Progenitor cell of endocrine pancreas (in vitro differentiated cells): ENCODE measurements at regions not wholly inside any gene's neighbourhood (a gene's known extent, or its start where the extent isn't known, plus 50 kb on each side); places are given as distances from the start of the nearest gene placed in this dataset.

Source experiments
- DNase-seq: peaks from one replicate; pipeline ENCODE4 v3.0.0; 2021; ENCODE audit warnings: low spot score; ENCODE audit not compliant: unreplicated experiment
- H3K27ac Mint-ChIP-seq: 2 replicates; pipeline ENCODE4 v1.8.0; 2021; ENCODE audit warnings: mild to moderate bottlenecking, moderate library complexity, mixed read lengths
- H3K27me3 Mint-ChIP-seq: 2 replicates; pipeline ENCODE4 v1.8.0; 2021; ENCODE audit warnings: mixed read lengths
- H3K36me3 Mint-ChIP-seq: 2 replicates; pipeline ENCODE4 v1.8.0; 2022; ENCODE audit warnings: mixed read lengths; ENCODE audit not compliant: insufficient read depth
- H3K4me1 Mint-ChIP-seq: 2 replicates; pipeline ENCODE4 v1.8.0; 2021; ENCODE audit warnings: low read depth, mixed read lengths
- H3K4me3 Mint-ChIP-seq: 2 replicates; pipeline ENCODE4 v1.8.0; 2021; ENCODE audit warnings: low read depth, mild to moderate bottlenecking, moderate library complexity, mixed read lengths
- H3K9me3 Mint-ChIP-seq: 2 replicates; pipeline ENCODE4 v1.8.0; 2021; ENCODE audit warnings: low read depth, mixed read lengths
- TF ChIP-seq, protein P1 (sequence below): fragments of 200-600 bp; sonication (generic); IDR thresholded peaks from one replicate; pipeline ENCODE4 v1.5.0; 2021; ENCODE audit warnings: antibody characterized with exemption, mild to moderate bottlenecking; ENCODE audit not compliant: unreplicated experiment

DNA sequence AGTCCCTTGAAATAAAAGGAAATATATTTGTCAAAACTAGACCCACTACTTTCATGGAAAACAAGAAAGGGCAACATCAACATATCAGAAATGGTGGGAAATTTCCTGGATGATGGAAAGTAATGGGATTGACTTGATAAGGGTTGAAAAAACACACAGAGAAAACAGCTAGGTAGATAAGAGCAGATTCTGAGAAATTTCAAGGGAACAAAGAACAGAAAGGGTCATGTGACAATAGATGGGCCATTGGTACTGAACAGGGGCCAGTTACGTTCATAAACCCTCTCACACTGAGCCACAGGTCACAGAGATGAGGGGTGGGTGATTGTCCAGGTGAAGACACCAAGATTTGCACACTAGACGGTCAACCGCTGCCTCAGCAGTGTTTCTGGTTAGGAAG is 98.7 kb downstream of the QPCT start:
- no peak for DNase-seq
- peaks cover 4% of the 10 kb centered on the region for H3K4me1 Mint-ChIP-seq
- no peaks in the 10 kb centered on the region for H3K27me3 Mint-ChIP-seq
- peaks cover 3% of the 10 kb centered on the region for H3K9me3 Mint-ChIP-seq
- H3K36me3 Mint-ChIP-seq: no peaks in the 10 kb centered on the region
- no peak overlapping the region for H3K4me3 Mint-ChIP-seq
- H3K27ac Mint-ChIP-seq: no peak overlapping the region
- TF ChIP-seq, protein P1, sequence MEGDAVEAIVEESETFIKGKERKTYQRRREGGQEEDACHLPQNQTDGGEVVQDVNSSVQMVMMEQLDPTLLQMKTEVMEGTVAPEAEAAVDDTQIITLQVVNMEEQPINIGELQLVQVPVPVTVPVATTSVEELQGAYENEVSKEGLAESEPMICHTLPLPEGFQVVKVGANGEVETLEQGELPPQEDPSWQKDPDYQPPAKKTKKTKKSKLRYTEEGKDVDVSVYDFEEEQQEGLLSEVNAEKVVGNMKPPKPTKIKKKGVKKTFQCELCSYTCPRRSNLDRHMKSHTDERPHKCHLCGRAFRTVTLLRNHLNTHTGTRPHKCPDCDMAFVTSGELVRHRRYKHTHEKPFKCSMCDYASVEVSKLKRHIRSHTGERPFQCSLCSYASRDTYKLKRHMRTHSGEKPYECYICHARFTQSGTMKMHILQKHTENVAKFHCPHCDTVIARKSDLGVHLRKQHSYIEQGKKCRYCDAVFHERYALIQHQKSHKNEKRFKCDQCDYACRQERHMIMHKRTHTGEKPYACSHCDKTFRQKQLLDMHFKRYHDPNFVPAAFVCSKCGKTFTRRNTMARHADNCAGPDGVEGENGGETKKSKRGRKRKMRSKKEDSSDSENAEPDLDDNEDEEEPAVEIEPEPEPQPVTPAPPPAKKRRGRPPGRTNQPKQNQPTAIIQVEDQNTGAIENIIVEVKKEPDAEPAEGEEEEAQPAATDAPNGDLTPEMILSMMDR: no peak

DNA sequence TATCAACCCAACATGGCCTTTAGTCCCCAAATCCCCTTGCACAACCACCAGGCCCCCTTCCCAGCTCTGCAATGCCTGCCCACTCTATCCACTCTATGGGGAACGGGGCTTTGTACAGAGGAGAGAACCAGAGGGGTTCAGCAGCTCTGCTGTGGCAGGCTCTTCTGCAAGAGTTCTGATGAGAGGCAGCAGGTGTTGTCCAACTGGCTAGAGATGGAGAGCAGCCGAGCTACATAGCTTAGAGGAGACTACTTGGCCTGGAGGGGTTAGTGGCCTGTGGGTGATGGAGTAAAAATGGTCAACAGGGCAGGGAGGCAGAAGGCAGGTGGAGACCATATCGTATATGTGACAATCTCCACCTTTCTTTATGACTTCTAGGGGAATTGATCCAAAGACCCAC is 103.0 kb downstream of the QPCT start:
- TF ChIP-seq, protein P1: no peak
- DNase-seq: no peak
- Mint-ChIP-seq H3K27ac (no peak overlapping the region), H3K36me3 (no peaks in the 10 kb centered on the region), H3K9me3 (peaks cover 3% of the 10 kb centered on the region), H3K4me1 (peaks cover 4% of the 10 kb centered on the region), H3K4me3 (no peak overlapping the region), H3K27me3 (no peaks in the 10 kb centered on the region)

GRCh38 chr2:37448342-37449120 is 104.1 kb downstream of the QPCT start:
- peaks cover 3% of the 10 kb centered on the region for H3K9me3 Mint-ChIP-seq
- no peaks in the 10 kb centered on the region for H3K27me3 Mint-ChIP-seq
- H3K27ac Mint-ChIP-seq: no peak overlapping the region
- no peak overlapping the region for H3K4me3 Mint-ChIP-seq
- TF ChIP-seq, protein P1: no peak
- peaks cover 1% of the 10 kb centered on the region for H3K4me1 Mint-ChIP-seq
- DNase-seq: no peak
- no peaks in the 10 kb centered on the region for H3K36me3 Mint-ChIP-seq

DNA sequence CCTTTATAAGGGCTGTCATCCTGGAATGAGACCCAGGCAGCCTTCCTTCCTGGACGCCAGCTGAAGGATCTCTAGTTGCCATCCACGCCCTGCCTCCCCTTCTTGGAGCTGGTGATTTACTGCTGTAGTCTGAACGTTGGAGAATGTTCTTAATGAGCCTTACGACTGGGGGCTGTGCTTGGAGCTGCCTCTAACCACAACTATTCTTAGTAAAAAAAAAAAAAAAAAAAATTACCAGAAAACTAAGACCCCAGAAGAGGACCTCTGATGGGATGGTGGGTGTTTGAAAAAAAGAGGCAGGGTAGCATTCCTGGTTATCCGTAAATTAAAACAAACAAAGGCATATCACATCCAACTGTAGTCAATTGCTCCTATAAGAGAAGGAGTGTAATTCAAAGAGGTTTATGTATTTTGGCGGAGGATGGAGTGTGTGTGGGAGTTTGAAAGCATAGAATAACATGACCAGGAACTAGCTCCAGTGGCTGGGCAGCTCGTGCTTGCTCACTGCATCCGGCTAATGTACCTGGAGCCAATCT is 105.4 kb downstream of the QPCT start:
- H3K4me1 Mint-ChIP-seq: peaks cover 1% of the 10 kb centered on the region
- peaks cover 3% of the 10 kb centered on the region for H3K9me3 Mint-ChIP-seq
- H3K27ac Mint-ChIP-seq: no peak overlapping the region
- H3K36me3 Mint-ChIP-seq: no peaks in the 10 kb centered on the region
- no peak for DNase-seq
- TF ChIP-seq, protein P1: no peak
- no peaks in the 10 kb centered on the region for H3K27me3 Mint-ChIP-seq
- no peak overlapping the region for H3K4me3 Mint-ChIP-seq

- no peaks in the 10 kb centered on the region for H3K27me3 Mint-ChIP-seq
- H3K4me3 Mint-ChIP-seq: no peak overlapping the region
- H3K27ac Mint-ChIP-seq: no peak overlapping the region
- H3K4me1 Mint-ChIP-seq: no peaks in the 10 kb centered on the region
- no peaks in the 10 kb centered on the region for H3K9me3 Mint-ChIP-seq
- no peak for DNase-seq
- no peaks in the 10 kb centered on the region for H3K36me3 Mint-ChIP-seq
- TF ChIP-seq, protein P1: no peak
Measured at GRCh38 chr2:37453027-37453426, 108.6 kb downstream of the QPCT start.
